Tibial nerve (tissue), 4 donors: ENCODE measurements at regions not wholly inside any gene's neighbourhood (a gene's known extent, or its start where the extent isn't known, plus 50 kb on each side); places are given as distances from the start of the nearest gene placed in this dataset.

Source experiments
- DNase-seq, 2 donors: peaks; one replicate each; pipeline ENCODE4 v3.0.0-alpha.2; 2019; ENCODE audit warnings: low spot score in 2 of 2
- H3K27ac ChIP-seq, 4 donors: fragments of 200-600 bp; sonication (generic) in 3 of 4; one replicate each; pipeline ENCODE4 v1.5.1; 2017 to 2019; ENCODE audit warnings: mild to moderate bottlenecking in 1 of 4
- H3K27me3 ChIP-seq, 2 donors: fragments of 200-600 bp; sonication (generic) in 1 of 2; one replicate each; pipeline versions ENCODE4 v1.5.1 to v1.6.0; 2017 to 2019
- H3K36me3 ChIP-seq, 3 donors: fragments of 200-600 bp; sonication (generic); one replicate each; pipeline ENCODE4 v1.5.1; 2018 to 2019
- H3K4me1 ChIP-seq, 4 donors: fragments of 200-600 bp; sonication (generic) in 3 of 4; one replicate each; pipeline ENCODE4 v1.5.1; 2017 to 2019
- H3K4me3 ChIP-seq, 4 donors: fragments of 200-600 bp; sonication (generic) in 3 of 4; one replicate each; pipeline ENCODE4 v1.5.1; 2017 to 2019; ENCODE audit warnings: mild to moderate bottlenecking in 1 of 4, moderate library complexity in 1 of 4
- H3K9me3 ChIP-seq, 4 donors: fragments of 200-600 bp; sonication (generic) in 3 of 4; one replicate each; pipeline ENCODE4 v1.5.1; 2017 to 2019
- CTCF ChIP-seq, 5 experiments: fragments of 200-600 bp in 3 of 5; fragments of 450-650 bp in 2 of 5; sonication (generic) in 3 of 5; IDR thresholded peaks; one replicate each; pipeline ENCODE4 v1.5.1; 2016 to 2019; ENCODE audit warnings: antibody characterized with exemption in 5 of 5, mild to moderate bottlenecking in 3 of 5, moderate library complexity in 2 of 5
- EP300 ChIP-seq, 2 donors: sonication (generic); formaldehyde crosslinking; IDR thresholded peaks; one replicate each; pipeline ENCODE4 v1.6.1; 2017; ENCODE audit warnings: antibody characterized with exemption in 2 of 2, mild to moderate bottlenecking in 1 of 2
- POLR2A ChIP-seq, 2 donors: fragments of 450-650 bp; IDR thresholded peaks; one replicate each; pipeline ENCODE4 v1.6.1; 2017; ENCODE audit warnings: antibody characterized with exemption in 2 of 2, mild to moderate bottlenecking in 2 of 2, moderate library complexity in 2 of 2
- WGBS, 2 donors: methylation state at CpG; one replicate each; pipeline ENCODE4 v1.1.5; 2018; 5-methylcytosine and 5-hydroxymethylcytosine counted together

- WGBS, 2 donors, result 32 to 41% methylated on average over 3 of the region's 3 CpGs
Measured at GRCh38 chr13:83065108-83065507, 817.2 kb downstream of the SLITRK1 start.

DNA sequence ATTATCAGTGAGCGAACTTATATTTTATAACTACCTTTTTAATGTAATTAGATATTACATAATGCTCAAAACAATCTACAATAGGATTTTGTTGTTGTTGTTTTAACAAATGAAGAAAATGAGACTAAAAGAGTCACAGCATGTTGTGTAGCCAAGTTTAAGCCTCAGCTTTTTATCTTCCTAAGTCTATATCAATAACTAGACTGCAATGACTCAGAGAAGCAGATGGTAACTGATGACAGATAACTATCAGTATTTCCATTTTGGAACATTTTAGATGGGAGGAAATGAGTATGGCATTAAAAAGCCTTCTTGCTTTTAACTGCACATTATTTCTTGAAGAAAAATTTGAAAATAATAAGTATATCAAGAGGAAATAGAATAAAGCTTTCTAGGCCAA lies 825.2 kb downstream of the SLITRK1 start:
- Histone ChIP-seq H3K27ac (no peak overlapping the region), H3K9me3 (no peaks in the 10 kb centered on the region), H3K27me3 (no peaks in the 10 kb centered on the region), H3K36me3 (no peaks in the 10 kb centered on the region), H3K4me3 (no peak overlapping the region), H3K4me1 (peaks cover 0 to 8% (median 0%) of the 10 kb centered on the region in 4 donors)
- DNase-seq, result no peak
- no peak for TF ChIP-seq POLR2A (IDR thresholded peaks at IDR 0.05)
- TF ChIP-seq CTCF (IDR thresholded peaks at IDR 0.05), result no peak
- TF ChIP-seq EP300 (IDR thresholded peaks at IDR 0.05), result no peak
- 95% methylated on average over 1 of the region's 1 CpG for WGBS, 2 donors

More at GRCh38 chr13:83065108-83065507, 817.2 kb downstream of the SLITRK1 start:
- TF ChIP-seq EP300 (IDR thresholded peaks at IDR 0.05) (peak in 1 of 2 donors; percentile 96), CTCF (IDR thresholded peaks at IDR 0.05) (no peak), POLR2A (IDR thresholded peaks at IDR 0.05) (no peak)
- peak; percentile 31 to 75 for DNase-seq
- Histone ChIP-seq H3K36me3 (no peaks in the 10 kb centered on the region), H3K4me3 (no peak overlapping the region), H3K27ac (no peak overlapping the region), H3K4me1 (peaks cover 0 to 19% (median 0%) of the 10 kb centered on the region in 4 donors), H3K27me3 (no peaks in the 10 kb centered on the region), H3K9me3 (no peaks in the 10 kb centered on the region)

GRCh38 chr13:83056269-83056668 lies 826.0 kb downstream of the SLITRK1 start:
- H3K9me3 ChIP-seq, result no peaks in the 10 kb centered on the region
- peaks cover 0 to 6% (median 0%) of the 10 kb centered on the region in 4 donors for H3K4me1 ChIP-seq
- 89 to 90% methylated on average over 3 of the region's 3 CpGs for WGBS, 2 donors
- TF ChIP-seq EP300 (IDR thresholded peaks at IDR 0.05), result no peak
- TF ChIP-seq POLR2A (IDR thresholded peaks at IDR 0.05), result no peak
- TF ChIP-seq CTCF (IDR thresholded peaks at IDR 0.05), result no peak
- no peak overlapping the region for H3K27ac ChIP-seq
- no peaks in the 10 kb centered on the region for H3K27me3 ChIP-seq
- no peaks in the 10 kb centered on the region for H3K36me3 ChIP-seq
- H3K4me3 ChIP-seq, result no peak overlapping the region
- no peak for DNase-seq

GRCh38 chr13:83048419-83048818 lies 833.9 kb downstream of the SLITRK1 start:
- 60 to 69% methylated on average over 1 of the region's 1 CpG for WGBS, 2 donors
- TF ChIP-seq POLR2A (IDR thresholded peaks at IDR 0.05), result no peak
- TF ChIP-seq CTCF (IDR thresholded peaks at IDR 0.05), result no peak
- TF ChIP-seq EP300 (IDR thresholded peaks at IDR 0.05), result no peak
- DNase-seq, result no peak

GRCh38 chr13:83024955-83025594 lies 857.2 kb downstream of the SLITRK1 start:
- WGBS, 2 donors, result 60 to 100% methylated on average over 1 of the region's 1 CpG
- TF ChIP-seq CTCF (IDR thresholded peaks at IDR 0.05), result no peak
- TF ChIP-seq POLR2A (IDR thresholded peaks at IDR 0.05), result no peak
- no peak for TF ChIP-seq EP300 (IDR thresholded peaks at IDR 0.05)
- Histone ChIP-seq H3K4me3 (no peak overlapping the region), H3K27me3 (no peaks in the 10 kb centered on the region), H3K9me3 (peaks cover 0 to 7% (median 3%) of the 10 kb centered on the region in 4 donors), H3K4me1 (no peaks in the 10 kb centered on the region), H3K27ac (no peak overlapping the region), H3K36me3 (no peaks in the 10 kb centered on the region)
- no peak for DNase-seq

More at GRCh38 chr13:83048419-83048818, 833.9 kb downstream of the SLITRK1 start:
- H3K27me3 ChIP-seq, result no peaks in the 10 kb centered on the region
- no peaks in the 10 kb centered on the region for H3K9me3 ChIP-seq
- no peaks in the 10 kb centered on the region for H3K4me1 ChIP-seq
- no peaks in the 10 kb centered on the region for H3K36me3 ChIP-seq
- H3K27ac ChIP-seq, result no peak overlapping the region
- H3K4me3 ChIP-seq, result no peak overlapping the region
